ENCODE measurements at regions not wholly inside any gene's neighbourhood (a gene's known extent, or its start where the extent isn't known, plus 50 kb on each side); places are given as distances from the start of the nearest gene placed in this dataset.

DNA sequence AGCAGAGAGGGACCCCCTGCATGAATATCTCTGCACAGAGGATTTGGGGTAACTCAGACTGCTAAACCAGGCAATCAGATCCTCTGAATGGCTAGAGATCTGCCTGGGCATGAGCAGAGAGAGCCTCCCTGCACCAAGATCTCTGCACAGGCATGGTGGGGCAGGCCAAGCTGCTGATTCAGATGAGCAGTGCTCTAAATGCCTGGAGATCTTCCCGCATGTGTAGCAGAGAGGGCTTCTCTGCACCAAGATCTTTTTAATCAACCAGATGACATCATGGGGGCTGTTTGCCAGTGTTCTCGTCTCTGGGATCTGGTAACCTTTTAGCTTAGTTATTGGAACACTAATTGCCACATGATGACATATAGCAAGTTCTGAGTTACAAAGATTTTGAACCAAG, 301.3 kb upstream of the GALNT5 start:
- no CpG with 5 or more reads among the region's 2 CpGs for WGBS, 2 donors (ENCODE audit: extremely low coverage in 2 of 2, insufficient read length in 2 of 2, insufficient replicate concordance in 1 of 2)
- peaks cover 13 to 14% of the 10 kb centered on the region in 2 donors for H3K9me3 ChIP-seq (replicated peaks in 1 of 2; ENCODE audit: control insufficient read depth in 2 of 2, insufficient read depth in 1 of 2, low read depth in 1 of 2, low read length in 2 of 2)
- H3K27ac ChIP-seq (replicated peaks; ENCODE audit: low read length): no peak overlapping the region
- H3K4me3 ChIP-seq (ENCODE audit: low read length in 2 of 2): no peak overlapping the region
- no peaks in the 10 kb centered on the region for H3K36me3 ChIP-seq (replicated peaks in 1 of 2; ENCODE audit: control insufficient read depth in 2 of 2, insufficient read depth in 2 of 2, low read length in 2 of 2)
- H2BK15ac ChIP-seq (ENCODE audit: low read length): no peak overlapping the region
- H3K27me3 ChIP-seq (ENCODE audit: control insufficient read depth in 3 of 3, insufficient read depth in 3 of 3, low read depth in 1 of 3, low read length in 3 of 3): no peaks in the 10 kb centered on the region
- H3K4ac ChIP-seq (ENCODE audit: low read length): no peak overlapping the region
- no peak overlapping the region for H2AK5ac ChIP-seq (ENCODE audit: low read depth, low read length)
- H3K18ac ChIP-seq (ENCODE audit: low read length): no peak overlapping the region
- H4K91ac ChIP-seq (ENCODE audit: low read depth, low read length, poor library complexity): no peak overlapping the region
- H2BK120ac ChIP-seq (ENCODE audit: low read depth, low read length): no peak overlapping the region
- H2BK12ac ChIP-seq (ENCODE audit: low read length): no peak overlapping the region
- peak overlapping the region; percentile 22 for H2AFZ ChIP-seq (ENCODE audit: low read length)
- H3K4me2 ChIP-seq (ENCODE audit: insufficient read depth, low read length, poor library complexity, severe bottlenecking): no peak overlapping the region
- no peak overlapping the region for H2BK5ac ChIP-seq (ENCODE audit: low read length)
- no peaks in the 10 kb centered on the region for H3K4me1 ChIP-seq (ENCODE audit: control insufficient read depth in 2 of 2, insufficient read depth in 1 of 2, low read depth in 1 of 2, low read length in 2 of 2)
- H3K14ac ChIP-seq (ENCODE audit: low read length): no peak overlapping the region
- no peak overlapping the region for H4K8ac ChIP-seq (ENCODE audit: low read depth, low read length)
- H3K79me1 ChIP-seq (ENCODE audit: low read depth, low read length): peaks cover 6% of the 10 kb centered on the region
- no peak for DNase-seq (ENCODE audit: low spot score)
- H3K23ac ChIP-seq (ENCODE audit: low read depth, low read length, poor library complexity): no peak overlapping the region
- H3K9ac ChIP-seq (ENCODE audit: low read depth, low read length, poor library complexity): no peak overlapping the region

DNA sequence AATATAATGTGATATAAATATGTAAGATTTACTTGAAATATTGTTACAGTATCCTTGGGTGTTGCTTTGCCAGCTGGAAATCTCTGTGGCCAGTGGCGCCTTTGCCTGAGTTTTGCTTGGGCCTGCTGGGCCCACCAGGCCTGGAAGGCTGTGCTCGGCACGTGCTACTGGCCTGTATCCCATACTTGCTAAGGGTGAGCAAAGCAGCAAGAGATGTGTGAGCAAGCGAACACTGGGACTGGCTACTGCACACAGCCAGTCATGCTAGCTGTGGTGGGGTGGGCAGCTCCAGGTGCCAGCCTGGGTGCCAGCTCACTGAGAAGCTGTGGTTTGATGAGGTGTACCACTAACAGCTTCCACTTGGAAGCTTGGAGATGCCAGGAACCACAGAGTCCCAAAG, 299.1 kb upstream of the GALNT5 start:
- WGBS, 2 donors (ENCODE audit: extremely low coverage in 2 of 2, insufficient read length in 2 of 2, insufficient replicate concordance in 1 of 2): no CpG with 5 or more reads among the region's 4 CpGs
- H3K4me2 ChIP-seq (ENCODE audit: insufficient read depth, low read length, poor library complexity, severe bottlenecking): no peak overlapping the region

DNA sequence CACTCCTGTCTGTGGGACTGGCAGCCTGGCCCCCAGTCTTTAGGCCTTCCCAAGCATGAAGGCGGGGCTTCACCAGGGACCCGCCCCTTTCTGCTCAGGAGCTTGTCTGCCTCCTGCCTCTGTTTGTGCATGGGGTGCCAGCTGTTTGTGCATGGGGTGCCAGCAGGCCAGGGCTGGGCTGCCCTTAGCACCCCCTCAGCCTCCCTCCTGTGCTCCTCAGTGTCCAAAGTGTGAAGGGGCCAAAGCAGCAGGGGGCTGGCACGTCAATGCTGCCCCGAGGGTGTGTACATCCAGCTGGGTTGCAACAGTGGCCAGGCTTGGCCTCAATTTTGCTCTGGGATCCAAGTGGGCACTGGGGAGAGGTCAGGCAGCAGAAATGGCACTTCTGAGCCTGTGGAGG, 298.0 kb upstream of the GALNT5 start:
- Histone ChIP-seq H3K79me1 (ENCODE audit: low read depth, low read length) (peaks cover 6% of the 10 kb centered on the region), H4K8ac (ENCODE audit: low read depth, low read length) (no peak overlapping the region), H4K91ac (ENCODE audit: low read depth, low read length, poor library complexity) (no peak overlapping the region)

More for the DNA sequence above, 299.1 kb upstream of the GALNT5 start:
- no peak for DNase-seq (ENCODE audit: low spot score)
- Histone ChIP-seq H2BK120ac (ENCODE audit: low read depth, low read length) (no peak overlapping the region), H3K9me3 (replicated peaks in 1 of 2; ENCODE audit: control insufficient read depth in 2 of 2, insufficient read depth in 1 of 2, low read depth in 1 of 2, low read length in 2 of 2) (peaks cover 13 to 14% of the 10 kb centered on the region in 2 donors), H3K14ac (ENCODE audit: low read length) (no peak overlapping the region), H2AK5ac (ENCODE audit: low read depth, low read length) (no peak overlapping the region), H4K8ac (ENCODE audit: low read depth, low read length) (no peak overlapping the region), H3K4ac (ENCODE audit: low read length) (no peak overlapping the region), H3K27ac (replicated peaks; ENCODE audit: low read length) (no peak overlapping the region), H2AFZ (ENCODE audit: low read length) (no peak overlapping the region), H3K4me1 (ENCODE audit: control insufficient read depth in 2 of 2, insufficient read depth in 1 of 2, low read depth in 1 of 2, low read length in 2 of 2) (no peaks in the 10 kb centered on the region), H2BK15ac (ENCODE audit: low read length) (no peak overlapping the region), H2BK5ac (ENCODE audit: low read length) (no peak overlapping the region), H3K79me1 (ENCODE audit: low read depth, low read length) (peaks cover 6% of the 10 kb centered on the region), H3K36me3 (replicated peaks in 1 of 2; ENCODE audit: control insufficient read depth in 2 of 2, insufficient read depth in 2 of 2, low read length in 2 of 2) (no peaks in the 10 kb centered on the region), H3K9ac (ENCODE audit: low read depth, low read length, poor library complexity) (no peak overlapping the region), H3K23ac (ENCODE audit: low read depth, low read length, poor library complexity) (no peak overlapping the region), H3K27me3 (ENCODE audit: control insufficient read depth in 3 of 3, insufficient read depth in 3 of 3, low read depth in 1 of 3, low read length in 3 of 3) (no peaks in the 10 kb centered on the region), H4K91ac (ENCODE audit: low read depth, low read length, poor library complexity) (no peak overlapping the region), H3K4me3 (ENCODE audit: low read length in 2 of 2) (peak overlapping the region in 1 of 2 donors; percentile 31), H2BK12ac (ENCODE audit: low read length) (no peak overlapping the region), H3K18ac (ENCODE audit: low read length) (no peak overlapping the region)

DNA sequence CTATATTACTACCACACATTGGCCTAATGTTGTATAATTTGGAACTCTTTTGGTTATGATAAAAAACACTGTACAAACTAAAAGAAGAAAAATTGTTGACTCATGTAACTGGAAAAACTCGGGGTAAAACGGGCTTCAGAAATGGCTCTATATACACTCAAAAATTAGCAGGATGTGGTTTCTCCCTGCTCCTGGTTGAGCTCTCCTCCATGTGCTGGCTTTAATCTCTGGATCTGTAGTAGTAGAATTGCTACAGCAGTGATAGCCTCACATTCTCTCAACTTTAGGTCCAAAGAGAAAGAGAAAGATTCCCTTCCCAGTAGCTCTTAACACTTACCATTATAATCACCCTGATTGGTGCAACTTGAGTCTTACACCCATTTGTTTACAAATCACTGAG, 274.9 kb upstream of the GALNT5 start:
- Histone ChIP-seq H2BK12ac (ENCODE audit: low read length) (no peak overlapping the region), H4K8ac (ENCODE audit: low read depth, low read length) (no peak overlapping the region)

More for the DNA sequence above, 298.0 kb upstream of the GALNT5 start:
- no peak overlapping the region for H3K18ac ChIP-seq (ENCODE audit: low read length)
- no peak overlapping the region for H3K23ac ChIP-seq (ENCODE audit: low read depth, low read length, poor library complexity)
- H3K9ac ChIP-seq (ENCODE audit: low read depth, low read length, poor library complexity): peak overlapping the region; percentile 12
- peak overlapping the region in 1 of 2 donors; percentile 45 for H3K4me3 ChIP-seq (ENCODE audit: low read length in 2 of 2)
- peak overlapping the region; percentile 14 for H3K14ac ChIP-seq (ENCODE audit: low read length)
- H3K27ac ChIP-seq (replicated peaks; ENCODE audit: low read length): no peak overlapping the region
- no peaks in the 10 kb centered on the region for H3K27me3 ChIP-seq (ENCODE audit: control insufficient read depth in 3 of 3, insufficient read depth in 3 of 3, low read depth in 1 of 3, low read length in 3 of 3)
- H2BK12ac ChIP-seq (ENCODE audit: low read length): no peak overlapping the region
- no peak overlapping the region for H2AK5ac ChIP-seq (ENCODE audit: low read depth, low read length)
- H3K36me3 ChIP-seq (replicated peaks in 1 of 2; ENCODE audit: control insufficient read depth in 2 of 2, insufficient read depth in 2 of 2, low read length in 2 of 2): no peaks in the 10 kb centered on the region
- DNase-seq (ENCODE audit: low spot score): no peak
- no peak overlapping the region for H3K4ac ChIP-seq (ENCODE audit: low read length)
- H2BK5ac ChIP-seq (ENCODE audit: low read length): peak overlapping the region; percentile 29
- no peaks in the 10 kb centered on the region for H3K4me1 ChIP-seq (ENCODE audit: control insufficient read depth in 2 of 2, insufficient read depth in 1 of 2, low read depth in 1 of 2, low read length in 2 of 2)
- H3K9me3 ChIP-seq (replicated peaks in 1 of 2; ENCODE audit: control insufficient read depth in 2 of 2, insufficient read depth in 1 of 2, low read depth in 1 of 2, low read length in 2 of 2): peaks cover 13 to 14% of the 10 kb centered on the region in 2 donors
- H2BK15ac ChIP-seq (ENCODE audit: low read length): no peak overlapping the region
- no peak overlapping the region for H2BK120ac ChIP-seq (ENCODE audit: low read depth, low read length)
- H2AFZ ChIP-seq (ENCODE audit: low read length): no peak overlapping the region
- WGBS, 2 donors (ENCODE audit: extremely low coverage in 2 of 2, insufficient read length in 2 of 2, insufficient replicate concordance in 1 of 2): no CpG with 5 or more reads among the region's 4 CpGs
- no peak overlapping the region for H3K4me2 ChIP-seq (ENCODE audit: insufficient read depth, low read length, poor library complexity, severe bottlenecking)

More for the DNA sequence above, 274.9 kb upstream of the GALNT5 start:
- H3K9ac ChIP-seq (ENCODE audit: low read depth, low read length, poor library complexity): no peak overlapping the region
- no peak for DNase-seq (ENCODE audit: low spot score)
- no CpG with 5 or more reads among the region's 2 CpGs for WGBS, 2 donors (ENCODE audit: extremely low coverage in 2 of 2, insufficient read length in 2 of 2, insufficient replicate concordance in 1 of 2)
- no peak overlapping the region for H3K23ac ChIP-seq (ENCODE audit: low read depth, low read length, poor library complexity)
- no peak overlapping the region for H2AK5ac ChIP-seq (ENCODE audit: low read depth, low read length)
- H3K14ac ChIP-seq (ENCODE audit: low read length): no peak overlapping the region
- no peak overlapping the region for H2AFZ ChIP-seq (ENCODE audit: low read length)
- H3K4me2 ChIP-seq (ENCODE audit: insufficient read depth, low read length, poor library complexity, severe bottlenecking): no peak overlapping the region
- no peak overlapping the region for H3K18ac ChIP-seq (ENCODE audit: low read length)
- H4K91ac ChIP-seq (ENCODE audit: low read depth, low read length, poor library complexity): no peak overlapping the region
- H3K9me3 ChIP-seq (replicated peaks in 1 of 2; ENCODE audit: control insufficient read depth in 2 of 2, insufficient read depth in 1 of 2, low read depth in 1 of 2, low read length in 2 of 2): no peaks in the 10 kb centered on the region
- no peaks in the 10 kb centered on the region for H3K36me3 ChIP-seq (replicated peaks in 1 of 2; ENCODE audit: control insufficient read depth in 2 of 2, insufficient read depth in 2 of 2, low read length in 2 of 2)
- no peak overlapping the region for H3K4me3 ChIP-seq (ENCODE audit: low read length in 2 of 2)
- H3K27me3 ChIP-seq (ENCODE audit: control insufficient read depth in 3 of 3, insufficient read depth in 3 of 3, low read depth in 1 of 3, low read length in 3 of 3): no peaks in the 10 kb centered on the region
- no peak overlapping the region for H3K27ac ChIP-seq (replicated peaks; ENCODE audit: low read length)
- H2BK120ac ChIP-seq (ENCODE audit: low read depth, low read length): no peak overlapping the region
- no peaks in the 10 kb centered on the region for H3K79me1 ChIP-seq (ENCODE audit: low read depth, low read length)
- no peak overlapping the region for H3K4ac ChIP-seq (ENCODE audit: low read length)
- no peak overlapping the region for H2BK15ac ChIP-seq (ENCODE audit: low read length)
- H3K4me1 ChIP-seq (ENCODE audit: control insufficient read depth in 2 of 2, insufficient read depth in 1 of 2, low read depth in 1 of 2, low read length in 2 of 2): peaks cover 0 to 5% of the 10 kb centered on the region in 2 donors
- no peak overlapping the region for H2BK5ac ChIP-seq (ENCODE audit: low read length)
